Lower leg skin (tissue), 4 donors: ENCODE measurements at regions not wholly inside any gene's neighbourhood (a gene's known extent, or its start where the extent isn't known, plus 50 kb on each side); places are given as distances from the start of the nearest gene placed in this dataset.

Experiments used
- DNase-seq, 2 donors: peaks; one replicate each; pipeline ENCODE4 v3.0.0-alpha.2; 2019; ENCODE audit warnings: low spot score in 2 of 2
- H3K4me3 ChIP-seq: fragments of 200-600 bp; sonication (generic); 2 replicates; pipeline ENCODE4 v1.5.1; 2017; ENCODE audit warnings: mild to moderate bottlenecking, low read depth; ENCODE audit not compliant: poor library complexity, severe bottlenecking
- POLR2A ChIP-seq, 2 donors: fragments of 450-650 bp; IDR thresholded peaks; one replicate each; pipeline ENCODE4 v1.6.1; 2016 to 2017; ENCODE audit warnings: antibody characterized with exemption in 2 of 2, mild to moderate bottlenecking in 1 of 2, moderate library complexity in 1 of 2
- WGBS, 2 donors: methylation state at CpG; one replicate each; pipeline ENCODE4 v1.1.5; 2018; 5-methylcytosine and 5-hydroxymethylcytosine counted together
- intact Hi-C: fragments of 100-400 bp; cut with DNase I; formaldehyde crosslinking; loops from one replicate; pipeline ENCODE4 v1.15.0; 2023; ENCODE audit warnings: low total_unique reads
- TF ChIP-seq, protein P1 (sequence below), 3 donors: fragments of 450-650 bp; IDR thresholded peaks; one replicate each; pipeline ENCODE4 v1.5.1; 2016; ENCODE audit warnings: antibody characterized with exemption in 3 of 3, mild to moderate bottlenecking in 3 of 3, moderate library complexity in 2 of 3

DNA sequence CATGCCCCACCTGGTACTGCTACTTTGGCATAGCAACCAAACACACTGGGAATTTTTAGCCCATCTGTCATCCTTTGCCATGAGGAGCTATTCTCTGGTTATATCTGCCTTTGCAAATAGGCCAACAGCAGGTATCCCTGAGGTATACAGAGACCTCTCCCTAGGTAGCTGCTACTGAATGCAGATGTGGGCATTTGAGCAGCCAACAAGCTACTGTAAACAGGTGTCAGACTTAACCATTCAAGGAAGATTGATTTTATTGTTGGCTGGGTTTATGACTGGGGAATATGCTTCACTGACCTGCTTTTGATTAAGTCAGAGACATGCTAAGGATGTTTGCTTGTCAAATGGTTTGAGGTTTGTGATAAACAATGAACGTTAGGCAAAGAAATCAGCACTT, 183.2 kb downstream of the OXSM start:
- intact Hi-C loops = no loop called here
- no peak for TF ChIP-seq POLR2A (IDR thresholded peaks at IDR 0.05)
- TF ChIP-seq, protein P1, sequence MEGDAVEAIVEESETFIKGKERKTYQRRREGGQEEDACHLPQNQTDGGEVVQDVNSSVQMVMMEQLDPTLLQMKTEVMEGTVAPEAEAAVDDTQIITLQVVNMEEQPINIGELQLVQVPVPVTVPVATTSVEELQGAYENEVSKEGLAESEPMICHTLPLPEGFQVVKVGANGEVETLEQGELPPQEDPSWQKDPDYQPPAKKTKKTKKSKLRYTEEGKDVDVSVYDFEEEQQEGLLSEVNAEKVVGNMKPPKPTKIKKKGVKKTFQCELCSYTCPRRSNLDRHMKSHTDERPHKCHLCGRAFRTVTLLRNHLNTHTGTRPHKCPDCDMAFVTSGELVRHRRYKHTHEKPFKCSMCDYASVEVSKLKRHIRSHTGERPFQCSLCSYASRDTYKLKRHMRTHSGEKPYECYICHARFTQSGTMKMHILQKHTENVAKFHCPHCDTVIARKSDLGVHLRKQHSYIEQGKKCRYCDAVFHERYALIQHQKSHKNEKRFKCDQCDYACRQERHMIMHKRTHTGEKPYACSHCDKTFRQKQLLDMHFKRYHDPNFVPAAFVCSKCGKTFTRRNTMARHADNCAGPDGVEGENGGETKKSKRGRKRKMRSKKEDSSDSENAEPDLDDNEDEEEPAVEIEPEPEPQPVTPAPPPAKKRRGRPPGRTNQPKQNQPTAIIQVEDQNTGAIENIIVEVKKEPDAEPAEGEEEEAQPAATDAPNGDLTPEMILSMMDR (IDR thresholded peaks at IDR 0.05) = no peak
- H3K4me3 ChIP-seq = no peak overlapping the region
- WGBS, 2 donors = 25 to 59% methylated on average over 1 of the region's 1 CpG
- DNase-seq = no peak

DNA sequence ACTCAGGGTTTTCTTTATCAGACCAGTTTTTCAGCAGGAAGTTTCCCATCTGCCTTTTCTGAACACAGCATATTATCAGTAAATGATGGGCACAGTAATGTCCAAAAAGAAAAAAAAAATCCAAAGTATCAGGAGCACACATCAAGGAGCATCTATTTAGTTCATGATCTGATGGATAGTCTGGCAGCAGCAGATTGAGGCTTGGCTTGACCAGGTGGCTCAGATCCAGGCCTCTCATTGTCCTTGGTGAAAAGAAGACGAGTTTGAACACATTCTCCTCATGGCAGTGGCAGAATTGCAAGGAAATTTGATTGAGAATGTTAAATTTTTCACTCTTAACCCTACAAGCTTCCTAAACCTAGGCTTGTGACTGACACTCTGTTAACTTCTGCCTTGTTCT, 192.9 kb downstream of the OXSM start:
- intact Hi-C loops = no loop called here
- DNase-seq = no peak
- H3K4me3 ChIP-seq = no peak overlapping the region
- 32 to 33% methylated on average over 1 of the region's 1 CpG for WGBS, 2 donors
- TF ChIP-seq, protein P1 (IDR thresholded peaks at IDR 0.05) = no peak
- TF ChIP-seq POLR2A (IDR thresholded peaks at IDR 0.05) = no peak

DNA sequence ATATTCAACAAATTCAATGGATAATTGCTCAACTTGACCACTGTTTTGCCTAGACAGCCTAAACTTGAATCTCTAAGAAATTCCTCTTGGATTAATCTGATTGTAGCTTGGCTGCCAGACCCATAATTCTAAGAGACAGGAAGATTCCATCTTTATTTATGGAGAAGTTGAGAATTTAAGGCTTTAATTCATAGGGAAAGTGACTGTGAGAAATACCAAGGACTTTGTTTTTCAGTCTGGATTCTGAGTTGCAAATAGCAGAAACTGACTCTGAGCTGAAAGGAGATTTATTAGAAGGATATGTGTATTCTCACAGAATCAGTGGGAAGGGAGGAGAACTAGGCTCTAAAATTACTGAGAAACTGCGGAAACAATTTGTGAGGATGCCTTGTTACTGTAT, 195.7 kb downstream of the OXSM start:
- no peak overlapping the region for H3K4me3 ChIP-seq
- intact Hi-C loops = no loop called here
- WGBS, 2 donors = 94 to 97% methylated on average over 1 of the region's 1 CpG
- no peak for TF ChIP-seq POLR2A (IDR thresholded peaks at IDR 0.05)
- TF ChIP-seq, protein P1 (IDR thresholded peaks at IDR 0.05) = no peak
- DNase-seq = no peak

DNA sequence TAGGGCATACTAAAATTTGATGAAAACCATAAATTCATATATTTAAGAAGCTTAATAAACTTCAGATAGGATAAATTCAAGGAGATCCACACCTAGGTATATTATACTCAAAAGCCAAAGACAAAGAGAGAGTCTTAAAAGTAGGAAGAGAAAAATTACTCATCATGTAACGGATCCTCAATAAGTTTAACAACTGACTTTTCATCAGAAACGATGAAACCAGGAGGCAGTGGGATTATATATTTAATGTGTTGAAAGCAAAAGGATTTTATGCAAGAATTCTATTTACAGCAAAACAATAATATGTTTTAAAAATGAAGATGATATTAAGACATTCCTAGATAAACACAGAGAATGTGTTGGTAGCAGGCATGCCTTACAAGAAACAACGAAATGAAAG, 202.7 kb downstream of the OXSM start:
- 87 to 92% methylated on average over 3 of the region's 3 CpGs for WGBS, 2 donors
- no peak for DNase-seq
- H3K4me3 ChIP-seq = no peak overlapping the region
- intact Hi-C loops = no loop called here
- TF ChIP-seq, protein P1 (IDR thresholded peaks at IDR 0.05) = no peak
- no peak for TF ChIP-seq POLR2A (IDR thresholded peaks at IDR 0.05)

DNA sequence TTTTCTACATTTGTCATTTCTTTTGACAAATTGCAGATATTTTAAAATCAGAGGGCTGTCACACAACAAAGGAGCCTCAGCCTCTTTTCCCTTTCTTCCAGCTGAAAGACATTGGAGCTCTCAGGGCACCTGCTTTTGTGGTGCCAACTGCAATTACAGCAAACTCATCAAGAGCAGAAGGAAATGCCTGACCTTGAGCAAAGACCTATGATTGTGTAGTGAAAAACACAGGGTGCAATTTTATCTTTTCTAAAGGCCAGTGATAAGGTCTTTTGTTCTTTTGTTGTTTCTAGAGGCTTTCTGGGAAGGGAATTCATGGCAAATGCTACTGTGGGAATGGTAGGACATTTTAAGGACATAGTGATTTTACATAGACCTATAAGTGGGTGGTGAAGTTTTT, 214.3 kb downstream of the OXSM start:
- TF ChIP-seq, protein P1 (IDR thresholded peaks at IDR 0.05) = no peak
- TF ChIP-seq POLR2A (IDR thresholded peaks at IDR 0.05) = no peak
- no peak for DNase-seq
- intact Hi-C loops = no loop called here
- no peak overlapping the region for H3K4me3 ChIP-seq

DNA sequence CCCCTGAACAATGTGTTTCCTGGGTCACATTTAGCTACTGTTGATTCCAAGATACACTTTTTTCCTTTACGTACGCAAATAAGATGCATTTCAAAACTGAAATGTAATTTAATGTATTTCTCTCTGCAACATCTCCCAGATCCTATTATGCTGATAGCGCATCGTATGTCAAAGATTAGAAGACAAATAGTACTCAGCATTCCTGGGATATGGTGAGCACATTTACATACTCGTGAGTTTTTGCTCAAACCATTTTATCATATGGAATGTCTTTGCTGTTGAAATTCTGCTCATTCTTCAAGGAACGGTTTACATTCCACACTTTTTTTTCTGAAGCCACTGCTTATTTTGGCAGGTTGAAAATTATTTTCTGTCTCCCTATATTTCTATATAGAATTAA, 221.4 kb downstream of the OXSM start:
- TF ChIP-seq, protein P1 (IDR thresholded peaks at IDR 0.05) = no peak
- TF ChIP-seq POLR2A (IDR thresholded peaks at IDR 0.05) = no peak
- intact Hi-C loops = no loop called here
- whole genome bisulfite sequencing, 2 donors = 53 to 63% methylated on average over 6 of the region's 6 CpGs
- no peak overlapping the region for H3K4me3 ChIP-seq
- DNase-seq = no peak
